Esophagus muscularis mucosa (tissue), 3 donors: ENCODE measurements at regions not wholly inside any gene's neighbourhood (a gene's known extent, or its start where the extent isn't known, plus 50 kb on each side); places are given as distances from the start of the nearest gene placed in this dataset.

ENCODE experiments used
- CTCF ChIP-seq, 3 experiments: fragments of 200-600 bp in 2 of 3; fragments of 450-650 bp in 1 of 3; sonication (generic) in 2 of 3; IDR thresholded peaks; one replicate each; pipeline ENCODE4 v1.5.1; 2017 to 2019; ENCODE audit warnings: antibody characterized with exemption in 3 of 3, mild to moderate bottlenecking in 2 of 3, moderate library complexity in 1 of 3
- POLR2AphosphoS5 ChIP-seq, 2 donors: sonication (generic); formaldehyde crosslinking; IDR thresholded peaks; one replicate each; pipeline ENCODE4 v1.6.1; 2017; ENCODE audit warnings: antibody characterized with exemption in 2 of 2

GRCh38 chr10:129335396-129335795 lies 131.6 kb upstream of the MGMT start:
- TF ChIP-seq CTCF (IDR thresholded peaks at IDR 0.05) (no peak), POLR2AphosphoS5 (IDR thresholded peaks at IDR 0.05) (no peak)
